SJCRH30 (cell line): ENCODE measurements at regions not wholly inside any gene's neighbourhood (a gene's known extent, or its start where the extent isn't known, plus 50 kb on each side); places are given as distances from the start of the nearest gene placed in this dataset.

Experiments
- DNase-seq, 2 experiments: peaks; one replicate each; pipeline ENCODE4 v3.0.0-alpha.2; 2015 to 2020
- H3K27ac ChIP-seq: fragments of 250-450 bp; sonication (Bioruptor Pico); 2 replicates; pipeline ENCODE4 v1.5.1; 2020; ENCODE audit warnings: mild to moderate bottlenecking, moderate library complexity
- H3K27me3 ChIP-seq: fragments of 250-450 bp; sonication (Bioruptor Pico); 2 replicates; pipeline ENCODE4 v1.5.1; 2020; ENCODE audit warnings: mild to moderate bottlenecking, moderate library complexity
- H3K36me3 ChIP-seq: fragments of 250-450 bp; sonication (Bioruptor Pico); 2 replicates; pipeline ENCODE4 v1.5.1; 2020; ENCODE audit warnings: mild to moderate bottlenecking, moderate library complexity
- H3K4me1 ChIP-seq: fragments of 250-450 bp; sonication (Bioruptor Pico); 2 replicates; pipeline ENCODE4 v1.5.1; 2020; ENCODE audit warnings: mild to moderate bottlenecking, moderate library complexity
- H3K4me3 ChIP-seq: fragments of 250-450 bp; sonication (Bioruptor Pico); 2 replicates; pipeline ENCODE4 v1.5.1; 2020; ENCODE audit warnings: mild to moderate bottlenecking, moderate library complexity
- H3K9me3 ChIP-seq: fragments of 250-450 bp; sonication (Bioruptor Pico); replicated peaks from 2 replicates; pipeline ENCODE4 v1.5.1; 2020; ENCODE audit warnings: mild to moderate bottlenecking, moderate library complexity

GRCh38 chr11:26053966-26054365 lies 278.0 kb upstream of the ANO3 start:
- H3K4me1 ChIP-seq = no peaks in the 10 kb centered on the region
- no peak for DNase-seq
- no peaks in the 10 kb centered on the region for H3K9me3 ChIP-seq
- no peaks in the 10 kb centered on the region for H3K27me3 ChIP-seq
- no peaks in the 10 kb centered on the region for H3K36me3 ChIP-seq
- H3K4me3 ChIP-seq = no peak overlapping the region
- H3K27ac ChIP-seq = no peak overlapping the region

- Histone ChIP-seq H3K27me3 (no peaks in the 10 kb centered on the region), H3K4me3 (no peak overlapping the region), H3K27ac (no peak overlapping the region), H3K36me3 (no peaks in the 10 kb centered on the region), H3K4me1 (no peaks in the 10 kb centered on the region), H3K9me3 (no peaks in the 10 kb centered on the region; the same call in 1 of the 2 replicates)
- no peak for DNase-seq
Measured at GRCh38 chr11:26062660-26063059, 269.3 kb upstream of the ANO3 start.

- Histone ChIP-seq H3K9me3 (no peaks in the 10 kb centered on the region; the same call in 1 of the 2 replicates), H3K27me3 (no peaks in the 10 kb centered on the region), H3K4me3 (no peak overlapping the region), H3K36me3 (no peaks in the 10 kb centered on the region), H3K4me1 (no peaks in the 10 kb centered on the region), H3K27ac (no peak overlapping the region)
- no peak for DNase-seq
Measured at GRCh38 chr11:26063915-26064314, 268.0 kb upstream of the ANO3 start.

- no peak overlapping the region for H3K4me3 ChIP-seq
- no peaks in the 10 kb centered on the region for H3K36me3 ChIP-seq
- no peaks in the 10 kb centered on the region for H3K4me1 ChIP-seq
- H3K27ac ChIP-seq = no peak overlapping the region
- no peaks in the 10 kb centered on the region; the same call in 1 of the 2 replicates for H3K9me3 ChIP-seq
- DNase-seq = no peak
- H3K27me3 ChIP-seq = no peaks in the 10 kb centered on the region
Measured at GRCh38 chr11:26065944-26066343, 266.0 kb upstream of the ANO3 start.

GRCh38 chr11:26070714-26071380 lies 261.1 kb upstream of the ANO3 start:
- Histone ChIP-seq H3K36me3 (no peaks in the 10 kb centered on the region), H3K9me3 (no peaks in the 10 kb centered on the region), H3K27me3 (no peaks in the 10 kb centered on the region), H3K4me3 (no peak overlapping the region), H3K27ac (no peak overlapping the region), H3K4me1 (peaks cover 4% of the 10 kb centered on the region; the same call in 1 of the 2 replicates)
- DNase-seq = no peak

GRCh38 chr11:26072614-26073153 lies 259.2 kb upstream of the ANO3 start:
- DNase-seq = peak in 1 of 2 experiments; percentile 27
- Histone ChIP-seq H3K36me3 (no peaks in the 10 kb centered on the region), H3K27me3 (no peaks in the 10 kb centered on the region), H3K4me1 (peaks cover 4% of the 10 kb centered on the region; the same call in 1 of the 2 replicates), H3K9me3 (no peaks in the 10 kb centered on the region), H3K27ac (peak overlapping the region; percentile 18; the same call in 1 of the 2 replicates), H3K4me3 (no peak overlapping the region)

GRCh38 chr11:26073646-26074045 lies 258.3 kb upstream of the ANO3 start:
- Histone ChIP-seq H3K4me3 (no peak overlapping the region), H3K27ac (peak overlapping the region; percentile 9; the same call in 1 of the 2 replicates), H3K4me1 (peaks cover 4% of the 10 kb centered on the region; the same call in 1 of the 2 replicates), H3K36me3 (no peaks in the 10 kb centered on the region), H3K9me3 (no peaks in the 10 kb centered on the region), H3K27me3 (no peaks in the 10 kb centered on the region)
- no peak for DNase-seq

GRCh38 chr11:26076233-26076990 lies 255.5 kb upstream of the ANO3 start:
- H3K4me1 ChIP-seq = peaks cover 4% of the 10 kb centered on the region; the same call in 1 of the 2 replicates
- no peak overlapping the region for H3K4me3 ChIP-seq
- no peak overlapping the region for H3K27ac ChIP-seq
- H3K27me3 ChIP-seq = no peaks in the 10 kb centered on the region
- no peak for DNase-seq
- no peaks in the 10 kb centered on the region for H3K9me3 ChIP-seq
- H3K36me3 ChIP-seq = no peaks in the 10 kb centered on the region

GRCh38 chr11:26078231-26078821 lies 253.6 kb upstream of the ANO3 start:
- H3K9me3 ChIP-seq = no peaks in the 10 kb centered on the region
- H3K4me3 ChIP-seq = no peak overlapping the region
- no peak for DNase-seq
- no peaks in the 10 kb centered on the region for H3K27me3 ChIP-seq
- H3K4me1 ChIP-seq = no peaks in the 10 kb centered on the region
- no peaks in the 10 kb centered on the region for H3K36me3 ChIP-seq
- no peak overlapping the region for H3K27ac ChIP-seq

GRCh38 chr11:26084313-26084712 lies 247.6 kb upstream of the ANO3 start:
- Histone ChIP-seq H3K27me3 (no peaks in the 10 kb centered on the region), H3K4me3 (no peak overlapping the region), H3K4me1 (no peaks in the 10 kb centered on the region), H3K27ac (no peak overlapping the region), H3K9me3 (no peaks in the 10 kb centered on the region), H3K36me3 (no peaks in the 10 kb centered on the region)
- no peak for DNase-seq

GRCh38 chr11:26086028-26086427 lies 245.9 kb upstream of the ANO3 start:
- H3K4me1 ChIP-seq = no peaks in the 10 kb centered on the region
- DNase-seq = no peak
- H3K4me3 ChIP-seq = no peak overlapping the region
- no peaks in the 10 kb centered on the region for H3K36me3 ChIP-seq
- no peaks in the 10 kb centered on the region for H3K27me3 ChIP-seq
- H3K9me3 ChIP-seq = no peaks in the 10 kb centered on the region
- H3K27ac ChIP-seq = no peak overlapping the region

GRCh38 chr11:26087120-26087935 lies 244.6 kb upstream of the ANO3 start:
- Histone ChIP-seq H3K36me3 (no peaks in the 10 kb centered on the region), H3K4me3 (no peak overlapping the region), H3K4me1 (no peaks in the 10 kb centered on the region), H3K27ac (no peak overlapping the region), H3K9me3 (no peaks in the 10 kb centered on the region), H3K27me3 (0 out of 2 replicates have a peak, but pooled peaks cover 2% of the 10 kb centered on the region)
- no peak for DNase-seq

- 0 out of 2 replicates have a peak, but pooled peaks cover 2% of the 10 kb centered on the region for H3K27me3 ChIP-seq
- H3K27ac ChIP-seq = no peak overlapping the region
- no peak for DNase-seq
- H3K4me3 ChIP-seq = no peak overlapping the region
- H3K36me3 ChIP-seq = no peaks in the 10 kb centered on the region
- no peaks in the 10 kb centered on the region for H3K4me1 ChIP-seq
- H3K9me3 ChIP-seq = no peaks in the 10 kb centered on the region
Measured at GRCh38 chr11:26088391-26088790, 243.5 kb upstream of the ANO3 start.

GRCh38 chr11:26090651-26091050 lies 241.3 kb upstream of the ANO3 start:
- H3K4me3 ChIP-seq = no peak overlapping the region
- DNase-seq = no peak
- 0 out of 2 replicates have a peak, but pooled peaks cover 2% of the 10 kb centered on the region for H3K27me3 ChIP-seq
- no peaks in the 10 kb centered on the region for H3K36me3 ChIP-seq
- no peak overlapping the region for H3K27ac ChIP-seq
- no peaks in the 10 kb centered on the region for H3K9me3 ChIP-seq
- no peaks in the 10 kb centered on the region for H3K4me1 ChIP-seq
